Pancreas (tissue), 10 donors: ENCODE measurements at regions not wholly inside any gene's neighbourhood (a gene's known extent, or its start where the extent isn't known, plus 50 kb on each side); places are given as distances from the start of the nearest gene placed in this dataset.
"Not testable (repeated sequence)": the region's sequence is repeated elsewhere in the genome, so short reads cannot be mapped to it uniquely, and the experiment has no call there.

ENCODE experiments used
- ATAC-seq, 4 donors: fragments of 200-7000 bp; cut with Tn5 transposase; one replicate each; pipeline versions ENCODE4 v1.8.0 to v1.9.1; 2020; ENCODE audit warnings: mild to moderate bottlenecking in 4 of 4, moderate library complexity in 4 of 4
- DNase-seq, 6 donors: peaks; one replicate each; pipeline ENCODE4 v3.0.0-alpha.2; 2020
- FAIRE-seq: peaks from 2 replicates; lab custom pipeline; 2012; peaks lifted over from hg19 to GRCh38; lab: Jason Lieb, UNC
- H3K27ac ChIP-seq, 4 donors: fragments of 200-600 bp; sonication (generic); 1 replicate in 3 of 4; 2 replicates in 1 of 4; pipeline versions ENCODE4 v1.5.0 to v1.8.0; 2020
- H3K27me3 ChIP-seq, 4 donors: fragments of 200-600 bp; one replicate each; pipeline ENCODE4 v1.8.0; 2021
- H3K36me3 ChIP-seq, 3 donors: fragments of 200-600 bp; sonication (generic) in 1 of 3; one replicate each; pipeline versions ENCODE4 v1.5.0 to v1.8.0; 2020 to 2021
- H3K4me1 ChIP-seq, 3 donors: fragments of 200-600 bp; one replicate each; pipeline ENCODE4 v1.8.0; 2021
- H3K4me3 ChIP-seq, 4 donors: fragments of 200-600 bp; sonication (generic) in 2 of 4; one replicate each; pipeline versions ENCODE4 v1.5.0 to v1.8.0; 2020 to 2021
- H3K9me3 ChIP-seq, 4 donors: fragments of 200-600 bp; one replicate each; pipeline ENCODE4 v1.8.0; 2021
- CTCF ChIP-seq, 4 donors: fragments of 200-600 bp; sonication (generic) in 3 of 4; IDR thresholded peaks; one replicate each; pipeline versions ENCODE4 v1.5.0 to v1.8.0; 2021; ENCODE audit warnings: antibody characterized with exemption in 4 of 4
- WGBS, 2 donors: extraction: QIAGEN DNeasy Blood & Tissue Kit; methylation state at CpG; one replicate each; pipeline ENCODE4 v1.1.7; 2013; 5-methylcytosine and 5-hydroxymethylcytosine counted together
- intact Hi-C, 3 donors: fragments of 100-400 bp; cut with DNase I; formaldehyde crosslinking; loops; one replicate each; pipeline versions ENCODE4 v1.11.1 to v1.14.2; 2022
- donor health status: healthy with polysubstance abuse.
- donor health status: DM: no; HTN: no; CAD: no; lungs with moderate emphysema.
- donor health status: DM: no; HTN: no; CAD: no.
- donor health status: control.
- donor health status: control.
- donor health status: Bipolar disorder and iron deficiency.
- donor health status: DM: yes; HTN: yes; CAD: no.
- donor health status: DM: no; HTN: no; CAD: no.
- donor health status: DM: no; HTN: no; CAD: no.
- donor health status: DM: yes; HTN: yes; CAD: no.

DNA sequence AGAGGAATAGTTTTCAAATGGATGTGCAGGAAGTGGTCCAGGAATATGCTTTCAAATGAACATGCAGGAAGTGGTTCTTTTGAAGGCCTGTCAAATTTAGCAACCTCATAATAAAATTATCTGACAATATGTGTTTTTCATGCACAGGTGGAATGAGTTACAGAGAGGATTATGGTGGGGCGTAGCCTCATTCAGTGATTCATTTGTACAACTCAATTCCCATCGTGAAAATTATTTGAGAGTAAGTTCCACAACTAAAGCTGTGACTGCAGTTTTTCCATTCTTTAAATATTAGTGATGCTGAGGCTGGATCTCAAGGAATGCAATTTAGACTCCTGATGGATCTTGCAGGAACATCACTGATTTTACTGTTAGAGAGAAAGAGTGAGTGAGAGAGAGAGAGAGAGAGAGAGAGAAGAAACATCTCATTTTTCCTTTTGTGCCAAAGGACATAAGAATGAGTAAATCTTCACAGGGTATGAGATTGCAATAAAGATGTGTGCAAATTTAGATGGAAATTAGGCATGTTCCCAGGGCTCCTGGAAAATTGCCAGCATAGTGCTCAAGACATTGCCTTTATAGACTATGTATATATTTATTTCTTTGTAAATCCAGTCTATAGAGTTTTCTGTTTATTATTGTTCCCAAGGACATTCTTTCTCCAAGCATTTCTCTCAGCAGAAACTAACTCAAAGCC is 394.9 kb upstream of the ZEB2 start:
- no peak for TF ChIP-seq CTCF (IDR thresholded peaks at IDR 0.05)
- Histone ChIP-seq H3K9me3 (no peaks in the 10 kb centered on the region), H3K27me3 (no peaks in the 10 kb centered on the region), H3K4me1 (no peaks in the 10 kb centered on the region), H3K4me3 (no peak overlapping the region), H3K36me3 (no peaks in the 10 kb centered on the region), H3K27ac (no peak overlapping the region)
- ATAC-seq (no peak), FAIRE-seq (no peak), DNase-seq (no peak)
- WGBS, 2 donors = 47 to 62% methylated on average over 2 of the region's 2 CpGs
- intact Hi-C loops = no loop called here

DNA sequence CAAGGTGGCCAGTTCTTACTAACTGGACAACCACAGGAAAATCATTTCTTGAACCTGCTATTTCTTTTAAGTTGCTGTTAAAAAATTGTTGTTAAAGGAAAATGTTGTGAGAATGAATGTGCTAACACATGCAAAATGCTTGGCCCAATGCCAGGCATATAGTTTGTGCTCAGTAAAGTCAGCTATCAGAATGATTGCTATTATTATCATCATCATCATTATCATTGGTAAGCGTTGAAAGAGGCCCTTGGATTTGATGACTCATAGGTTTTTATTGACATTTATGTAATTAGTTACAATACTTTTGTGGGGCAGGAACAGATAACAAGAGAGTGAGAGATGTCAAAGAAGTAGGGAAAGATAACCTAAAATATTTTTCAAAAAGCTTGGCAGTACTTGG is 394.2 kb upstream of the ZEB2 start:
- 13 to 18% methylated on average over 1 of the region's 1 CpG for WGBS, 2 donors
- FAIRE-seq = no peak
- Histone ChIP-seq H3K27ac (no peak overlapping the region), H3K27me3 (no peaks in the 10 kb centered on the region), H3K9me3 (no peaks in the 10 kb centered on the region), H3K4me1 (no peaks in the 10 kb centered on the region), H3K4me3 (no peak overlapping the region), H3K36me3 (no peaks in the 10 kb centered on the region)
- ATAC-seq = no peak
- intact Hi-C loops = no loop called here
- TF ChIP-seq CTCF (IDR thresholded peaks at IDR 0.05) = no peak
- no peak for DNase-seq

DNA sequence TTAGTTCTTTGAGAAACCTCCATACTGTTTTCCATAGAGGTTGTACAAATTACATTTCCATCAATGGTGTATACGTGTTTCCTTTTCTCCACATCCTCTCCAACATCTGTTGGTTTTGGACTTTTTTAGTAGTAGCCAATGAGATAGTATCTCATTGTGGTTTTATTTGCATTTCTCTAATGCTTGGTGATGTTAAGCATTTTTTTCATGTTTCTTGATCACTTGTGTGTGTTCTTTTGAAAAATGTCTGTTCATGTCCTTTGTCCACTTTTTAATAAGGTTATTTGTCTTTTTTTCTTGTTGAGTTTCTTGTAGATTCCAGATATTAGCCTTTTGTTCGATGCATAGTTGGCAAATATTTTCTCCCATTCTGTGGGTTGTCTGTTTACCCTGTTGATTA is 392.3 kb upstream of the ZEB2 start:
- intact Hi-C loops = no loop called here
- ATAC-seq (no peak), DNase-seq (no peak), FAIRE-seq (no peak)
- H3K4me3 ChIP-seq = no peak overlapping the region
- no peaks in the 10 kb centered on the region for H3K4me1 ChIP-seq
- no peaks in the 10 kb centered on the region for H3K27me3 ChIP-seq
- no peaks in the 10 kb centered on the region for H3K9me3 ChIP-seq
- H3K27ac ChIP-seq = no peak overlapping the region
- TF ChIP-seq CTCF (IDR thresholded peaks at IDR 0.05) = no peak
- 82 to 94% methylated on average over 2 of the region's 2 CpGs for WGBS, 2 donors
- no peaks in the 10 kb centered on the region for H3K36me3 ChIP-seq

GRCh38 chr2:144905956-144906355 is 386.0 kb upstream of the ZEB2 start:
- DNase-seq = no peak
- no peak overlapping the region for H3K4me3 ChIP-seq
- no peaks in the 10 kb centered on the region for H3K27me3 ChIP-seq
- H3K36me3 ChIP-seq = no peaks in the 10 kb centered on the region
- no peak for FAIRE-seq
- H3K27ac ChIP-seq = no peak overlapping the region
- no peaks in the 10 kb centered on the region for H3K4me1 ChIP-seq
- TF ChIP-seq CTCF (IDR thresholded peaks at IDR 0.05) = no peak
- no peaks in the 10 kb centered on the region for H3K9me3 ChIP-seq
- WGBS, 2 donors = 67 to 69% methylated on average over 2 of the region's 2 CpGs
- intact Hi-C loops = no loop called here
- ATAC-seq = no peak

- 75 to 89% methylated on average over 3 of the region's 3 CpGs for WGBS, 2 donors
- no peaks in the 10 kb centered on the region for H3K4me1 ChIP-seq
- no peak overlapping the region for H3K4me3 ChIP-seq
- no peaks in the 10 kb centered on the region for H3K27me3 ChIP-seq
- no peak for FAIRE-seq
- no peak for ATAC-seq
- TF ChIP-seq CTCF (IDR thresholded peaks at IDR 0.05) = no peak
- intact Hi-C loops = no loop called here
- DNase-seq = no peak
- no peak overlapping the region for H3K27ac ChIP-seq
- H3K36me3 ChIP-seq = no peaks in the 10 kb centered on the region
- no peaks in the 10 kb centered on the region for H3K9me3 ChIP-seq
Measured at GRCh38 chr2:144904612-144905011, 384.7 kb upstream of the ZEB2 start.

- H3K27me3 ChIP-seq, intact Hi-C loops, H3K27ac ChIP-seq, H3K9me3 ChIP-seq, ATAC-seq, H3K4me3 ChIP-seq, DNase-seq, FAIRE-seq, H3K36me3 ChIP-seq, H3K4me1 ChIP-seq: not testable (repeated sequence)
- WGBS, 2 donors = 75 to 89% methylated on average over 14 to 17 of the region's 19 CpGs
Measured at GRCh38 chr2:144903045-144903444, 383.1 kb upstream of the ZEB2 start.

DNA sequence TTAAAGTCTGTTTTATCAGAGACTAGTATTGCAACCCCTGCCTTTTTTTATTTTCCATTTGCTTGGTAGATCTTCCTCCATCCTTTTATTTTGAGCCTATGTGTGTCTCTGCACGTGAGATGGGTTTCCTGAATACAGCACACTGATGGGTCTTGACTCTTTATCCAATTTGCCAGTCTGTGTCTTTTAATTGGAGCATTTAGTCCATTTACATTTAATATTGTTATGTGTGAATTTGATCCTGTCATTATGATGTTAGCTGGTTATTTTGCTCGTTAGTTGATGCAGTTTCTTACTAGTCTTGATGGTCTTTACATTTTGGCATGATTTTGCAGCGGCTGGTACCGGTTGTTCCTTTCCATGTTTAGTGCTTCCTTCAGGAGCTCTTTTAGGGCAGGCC is 381.5 kb upstream of the ZEB2 start:
- ATAC-seq, H3K27ac ChIP-seq, DNase-seq, FAIRE-seq, H3K27me3 ChIP-seq, H3K4me3 ChIP-seq, H3K36me3 ChIP-seq, intact Hi-C loops, H3K9me3 ChIP-seq, H3K4me1 ChIP-seq: not testable (repeated sequence)
- WGBS, 2 donors = 45 to 66% methylated on average over 3 of the region's 4 CpGs
